ENCODE measurements at regions not wholly inside any gene's neighbourhood (a gene's known extent, or its start where the extent isn't known, plus 50 kb on each side); places are given as distances from the start of the nearest gene placed in this dataset.
A peak's percentile ranks its signal among the peaks of the same experiment; 100 is the strongest.

GRCh38 chr12:41943671-41944070 lies 201.0 kb downstream of the GXYLT1 start:
- TF ChIP-seq POLR2A (IDR thresholded peaks at IDR 0.05; ENCODE audit: low read depth, low read length) (no peak), SPI1 (IDR thresholded peaks at IDR 0.05; ENCODE audit: low read depth, low read length) (no peak), TAF1 (IDR thresholded peaks at IDR 0.05; ENCODE audit: low read depth, low read length) (no peak), POU2F2 (IDR thresholded peaks at IDR 0.05; ENCODE audit: low read depth, low read length) (no peak), POLR2AphosphoS5 (IDR thresholded peaks at IDR 0.05; ENCODE audit: low read depth, low read length) (no peak), PAX5 (IDR thresholded peaks at IDR 0.05; ENCODE audit: insufficient read depth, low read length, severe bottlenecking) (no peak)
- FAIRE-seq (no peak), DNase-seq (ENCODE audit: insufficient read length, low spot score) (no peak)

GRCh38 chr12:41942354-41942753 lies 202.3 kb downstream of the GXYLT1 start:
- no peak for TF ChIP-seq POU2F2 (IDR thresholded peaks at IDR 0.05; ENCODE audit: low read depth, low read length)
- no peak for TF ChIP-seq SPI1 (IDR thresholded peaks at IDR 0.05; ENCODE audit: low read depth, low read length)
- TF ChIP-seq POLR2A (IDR thresholded peaks at IDR 0.05; ENCODE audit: low read depth, low read length): no peak
- TF ChIP-seq TAF1 (IDR thresholded peaks at IDR 0.05; ENCODE audit: low read depth, low read length): no peak
- no peak for TF ChIP-seq POLR2AphosphoS5 (IDR thresholded peaks at IDR 0.05; ENCODE audit: low read depth, low read length)
- no peak for TF ChIP-seq PAX5 (IDR thresholded peaks at IDR 0.05; ENCODE audit: insufficient read depth, low read length, severe bottlenecking)
- no peak for FAIRE-seq
- no peak for DNase-seq (ENCODE audit: insufficient read length, low spot score)

GRCh38 chr12:41941079-41941478 lies 203.6 kb downstream of the GXYLT1 start:
- no peak for FAIRE-seq
- DNase-seq (ENCODE audit: insufficient read length, low spot score): no peak
- TF ChIP-seq SPI1 (IDR thresholded peaks at IDR 0.05; ENCODE audit: low read depth, low read length): no peak

- TF ChIP-seq PAX5 (IDR thresholded peaks at IDR 0.05; ENCODE audit: insufficient read depth, low read length, severe bottlenecking): no peak
- TF ChIP-seq TAF1 (IDR thresholded peaks at IDR 0.05; ENCODE audit: low read depth, low read length): no peak
- no peak for TF ChIP-seq SPI1 (IDR thresholded peaks at IDR 0.05; ENCODE audit: low read depth, low read length)
- no peak for TF ChIP-seq POLR2AphosphoS5 (IDR thresholded peaks at IDR 0.05; ENCODE audit: low read depth, low read length)
- TF ChIP-seq POU2F2 (IDR thresholded peaks at IDR 0.05; ENCODE audit: low read depth, low read length): no peak
- TF ChIP-seq POLR2A (IDR thresholded peaks at IDR 0.05; ENCODE audit: low read depth, low read length): no peak
- no peak for FAIRE-seq
- DNase-seq (ENCODE audit: insufficient read length, low spot score): no peak
Measured at GRCh38 chr12:41940571-41940970, 204.1 kb downstream of the GXYLT1 start.

GRCh38 chr12:41936333-41936732 lies 208.3 kb downstream of the GXYLT1 start:
- FAIRE-seq (no peak), DNase-seq (ENCODE audit: insufficient read length, low spot score) (no peak)
- TF ChIP-seq TAF1 (IDR thresholded peaks at IDR 0.05; ENCODE audit: low read depth, low read length): no peak
- TF ChIP-seq SPI1 (IDR thresholded peaks at IDR 0.05; ENCODE audit: low read depth, low read length): no peak
- TF ChIP-seq POLR2A (IDR thresholded peaks at IDR 0.05; ENCODE audit: low read depth, low read length): no peak
- no peak for TF ChIP-seq POU2F2 (IDR thresholded peaks at IDR 0.05; ENCODE audit: low read depth, low read length)
- TF ChIP-seq POLR2AphosphoS5 (IDR thresholded peaks at IDR 0.05; ENCODE audit: low read depth, low read length): no peak
- no peak for TF ChIP-seq PAX5 (IDR thresholded peaks at IDR 0.05; ENCODE audit: insufficient read depth, low read length, severe bottlenecking)

- FAIRE-seq: no peak
- TF ChIP-seq SPI1 (IDR thresholded peaks at IDR 0.05; ENCODE audit: low read depth, low read length) (no peak), TAF1 (IDR thresholded peaks at IDR 0.05; ENCODE audit: low read depth, low read length) (no peak), POLR2AphosphoS5 (IDR thresholded peaks at IDR 0.05; ENCODE audit: low read depth, low read length) (no peak), POU2F2 (IDR thresholded peaks at IDR 0.05; ENCODE audit: low read depth, low read length) (no peak), POLR2A (IDR thresholded peaks at IDR 0.05; ENCODE audit: low read depth, low read length) (no peak), PAX5 (IDR thresholded peaks at IDR 0.05; ENCODE audit: insufficient read depth, low read length, severe bottlenecking) (no peak)
Measured at GRCh38 chr12:41935911-41936310, 208.8 kb downstream of the GXYLT1 start.

GRCh38 chr12:41932470-41932991 lies 212.1 kb downstream of the GXYLT1 start:
- peak; percentile 18 for DNase-seq (ENCODE audit: insufficient read length, low spot score)
- peak; percentile 43 for FAIRE-seq
- TF ChIP-seq POU2F2 (IDR thresholded peaks at IDR 0.05; ENCODE audit: low read depth, low read length) (no peak), SPI1 (IDR thresholded peaks at IDR 0.05; ENCODE audit: low read depth, low read length) (0 out of 2 replicates have a peak, but pooled peaks have one; percentile 19)

More at GRCh38 chr12:41935911-41936310, 208.8 kb downstream of the GXYLT1 start:
- DNase-seq (ENCODE audit: insufficient read length, low spot score): no peak

DNA sequence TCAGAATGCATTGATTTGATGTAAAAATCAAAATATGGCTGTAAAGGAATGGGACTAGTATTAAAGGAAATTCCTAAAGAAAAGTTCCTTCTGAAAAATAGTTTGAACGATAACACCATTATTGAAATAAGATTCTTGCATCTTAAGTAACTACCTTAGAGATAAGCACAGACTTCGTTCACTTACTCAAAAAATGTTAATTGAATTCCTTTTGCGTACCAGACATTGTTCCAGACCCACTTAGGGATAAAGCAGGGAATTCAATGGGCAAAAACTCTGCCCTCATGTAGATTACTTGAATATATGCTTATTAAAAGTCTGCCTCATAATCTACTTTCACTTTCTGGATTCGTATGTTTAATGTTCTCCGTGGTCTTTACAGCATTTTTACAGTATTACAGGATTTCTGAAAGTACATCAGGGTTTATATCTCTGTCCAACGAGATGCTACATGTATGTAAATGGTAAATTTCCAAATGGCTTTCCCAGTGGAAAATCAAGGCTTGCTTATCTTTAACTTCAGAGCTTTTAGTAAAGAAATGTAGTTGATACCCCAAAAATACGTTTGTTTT lies 213.7 kb downstream of the GXYLT1 start:
- TF ChIP-seq POLR2AphosphoS5 (IDR thresholded peaks at IDR 0.05; ENCODE audit: low read depth, low read length) (no peak), SPI1 (IDR thresholded peaks at IDR 0.05; ENCODE audit: low read depth, low read length) (no peak)
- no peak for DNase-seq (ENCODE audit: insufficient read length, low spot score)
- no peak for FAIRE-seq

DNA sequence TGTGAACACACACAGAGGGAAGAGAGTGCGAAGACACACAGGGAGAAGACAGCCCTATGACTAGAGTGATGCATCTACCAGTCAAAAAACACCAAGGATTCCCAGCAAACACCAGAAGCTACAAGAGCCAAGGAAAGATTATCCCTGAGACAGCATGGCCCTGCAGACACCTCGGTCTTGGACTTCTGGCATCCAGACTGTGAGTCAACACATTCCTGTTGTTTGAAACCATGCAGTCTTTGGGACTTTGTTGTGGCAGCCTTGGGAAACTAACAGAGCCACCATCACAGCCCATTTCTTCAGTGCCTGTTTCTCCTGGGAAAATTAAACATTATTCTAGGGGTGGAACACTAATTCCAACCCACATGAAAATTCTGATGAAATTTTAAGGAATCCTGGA lies 220.6 kb downstream of the GXYLT1 start:
- FAIRE-seq (no peak), DNase-seq (ENCODE audit: insufficient read length, low spot score) (no peak)
- TF ChIP-seq SPI1 (IDR thresholded peaks at IDR 0.05; ENCODE audit: low read depth, low read length) (no peak), PAX5 (IDR thresholded peaks at IDR 0.05; ENCODE audit: insufficient read depth, low read length, severe bottlenecking) (no peak), POU2F2 (IDR thresholded peaks at IDR 0.05; ENCODE audit: low read depth, low read length) (no peak), POLR2AphosphoS5 (IDR thresholded peaks at IDR 0.05; ENCODE audit: low read depth, low read length) (no peak)

- DNase-seq (ENCODE audit: insufficient read length, low spot score): no peak
- no peak for FAIRE-seq
- no peak for TF ChIP-seq POLR2A (IDR thresholded peaks at IDR 0.05; ENCODE audit: low read depth, low read length)
- TF ChIP-seq POLR2AphosphoS5 (IDR thresholded peaks at IDR 0.05; ENCODE audit: low read depth, low read length): no peak
- TF ChIP-seq POU2F2 (IDR thresholded peaks at IDR 0.05; ENCODE audit: low read depth, low read length): no peak
- TF ChIP-seq SPI1 (IDR thresholded peaks at IDR 0.05; ENCODE audit: low read depth, low read length): no peak
- no peak for TF ChIP-seq TAF1 (IDR thresholded peaks at IDR 0.05; ENCODE audit: low read depth, low read length)
- no peak for TF ChIP-seq PAX5 (IDR thresholded peaks at IDR 0.05; ENCODE audit: insufficient read depth, low read length, severe bottlenecking)
Measured at GRCh38 chr12:41923351-41923750, 221.3 kb downstream of the GXYLT1 start.
